Muscle of leg (tissue), 3 donors: ENCODE measurements at regions not wholly inside any gene's neighbourhood (a gene's known extent, or its start where the extent isn't known, plus 50 kb on each side); places are given as distances from the start of the nearest gene placed in this dataset.

ENCODE experiments used
- DNase-seq: peaks from one replicate; pipeline ENCODE4 v3.0.0; 2013
- H3K27ac ChIP-seq: one replicate; pipeline ENCODE4 v1.5.1; 2013; ENCODE audit warnings: mild to moderate bottlenecking, low read length, control low read depth
- H3K27me3 ChIP-seq: one replicate; pipeline ENCODE4 v1.6.1; 2013; ENCODE audit warnings: low read length; ENCODE audit not compliant: control insufficient read depth, insufficient read depth
- H3K36me3 ChIP-seq: one replicate; pipeline ENCODE4 v1.6.1; 2013; ENCODE audit warnings: low read length; ENCODE audit not compliant: control insufficient read depth, insufficient read depth
- H3K4me1 ChIP-seq: one replicate; pipeline ENCODE4 v1.6.1; 2013; ENCODE audit warnings: low read length; ENCODE audit not compliant: control insufficient read depth, insufficient read depth
- H3K4me3 ChIP-seq: one replicate; pipeline ENCODE4 v1.5.1; 2013; ENCODE audit warnings: low read length, control low read depth
- H3K9me3 ChIP-seq: replicated peaks from 2 replicates; pipeline ENCODE4 v1.6.1; 2013; ENCODE audit warnings: low read depth, low read length; ENCODE audit not compliant: control insufficient read depth
- WGBS: methylation state at CpG from one replicate; pipeline ENCODE4 v1.1.5; 2013; ENCODE audit warnings: missing lambda C conversion rate; ENCODE audit not compliant: insufficient coverage; 5-methylcytosine and 5-hydroxymethylcytosine counted together

DNA sequence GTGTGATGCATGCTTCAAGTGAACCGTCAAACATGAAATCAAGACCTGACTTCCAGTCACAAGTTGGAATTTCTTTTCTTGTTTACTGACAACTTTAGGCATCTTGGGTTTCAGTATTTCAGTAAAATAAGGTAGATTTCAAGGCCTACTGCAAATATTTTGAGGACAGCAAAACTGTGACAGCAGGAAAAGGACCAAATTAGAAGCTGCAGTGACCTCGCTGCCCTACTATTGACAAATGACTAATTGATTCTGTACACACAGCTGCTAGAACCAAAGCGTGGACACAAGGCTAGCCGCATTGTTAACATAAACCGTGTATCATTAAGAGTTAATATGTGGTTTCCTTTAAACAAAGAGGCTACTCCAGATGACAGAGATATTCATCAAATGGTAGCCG, 105.7 kb upstream of the SEC61G start:
- Histone ChIP-seq H3K36me3 (no peaks in the 10 kb centered on the region), H3K27ac (no peak overlapping the region), H3K27me3 (no peaks in the 10 kb centered on the region), H3K9me3 (no peaks in the 10 kb centered on the region), H3K4me1 (no peaks in the 10 kb centered on the region), H3K4me3 (no peak overlapping the region)
- no CpG with 5 or more reads among the region's 6 CpGs for WGBS
- no peak for DNase-seq

DNA sequence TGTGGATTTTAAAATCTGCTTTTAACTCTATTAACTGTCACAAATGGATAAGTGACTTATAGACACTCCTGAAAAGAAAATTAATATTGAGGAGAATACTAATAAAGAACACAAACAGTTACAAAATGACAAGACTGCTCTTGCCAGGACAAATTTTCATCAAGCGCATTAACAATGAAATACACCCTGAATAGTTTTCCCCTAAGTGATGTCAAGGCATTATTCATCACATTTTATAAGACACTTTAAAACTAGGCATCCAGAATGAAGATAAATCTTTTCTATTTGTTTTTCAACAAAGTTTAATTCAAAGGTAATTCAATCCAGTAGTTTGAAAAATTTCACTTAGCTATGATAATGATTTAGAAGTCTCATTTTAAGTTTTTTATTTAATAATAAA, 110.5 kb upstream of the SEC61G start:
- Histone ChIP-seq H3K36me3 (no peaks in the 10 kb centered on the region), H3K4me3 (no peak overlapping the region), H3K9me3 (no peaks in the 10 kb centered on the region), H3K27me3 (no peaks in the 10 kb centered on the region), H3K27ac (no peak overlapping the region), H3K4me1 (no peaks in the 10 kb centered on the region)
- WGBS: no CpG with 5 or more reads among the region's 1 CpG
- no peak for DNase-seq

DNA sequence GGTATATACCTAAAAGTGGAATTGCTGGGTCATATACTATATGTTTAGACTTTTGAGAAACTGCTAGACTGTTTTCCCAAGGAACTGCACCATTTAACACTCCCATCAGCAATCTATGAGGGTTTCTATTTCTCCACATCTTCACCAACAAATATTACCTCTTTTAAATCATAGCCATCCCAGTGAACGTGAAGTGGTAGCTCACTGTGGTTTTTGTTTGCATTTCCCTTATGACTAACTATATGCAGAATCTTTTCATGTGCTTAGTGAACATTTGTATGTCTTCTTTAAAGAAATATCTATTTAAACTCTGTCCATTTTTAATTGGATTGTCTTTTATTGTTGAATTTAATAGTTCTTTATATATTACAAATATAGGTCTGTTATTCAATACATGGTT, 115.8 kb upstream of the SEC61G start:
- no peaks in the 10 kb centered on the region for H3K36me3 ChIP-seq
- no CpG with 5 or more reads among the region's 1 CpG for WGBS
- no peaks in the 10 kb centered on the region for H3K4me1 ChIP-seq
- no peak overlapping the region for H3K27ac ChIP-seq
- no peak for DNase-seq
- H3K4me3 ChIP-seq: no peak overlapping the region
- no peaks in the 10 kb centered on the region for H3K27me3 ChIP-seq
- no peaks in the 10 kb centered on the region for H3K9me3 ChIP-seq

DNA sequence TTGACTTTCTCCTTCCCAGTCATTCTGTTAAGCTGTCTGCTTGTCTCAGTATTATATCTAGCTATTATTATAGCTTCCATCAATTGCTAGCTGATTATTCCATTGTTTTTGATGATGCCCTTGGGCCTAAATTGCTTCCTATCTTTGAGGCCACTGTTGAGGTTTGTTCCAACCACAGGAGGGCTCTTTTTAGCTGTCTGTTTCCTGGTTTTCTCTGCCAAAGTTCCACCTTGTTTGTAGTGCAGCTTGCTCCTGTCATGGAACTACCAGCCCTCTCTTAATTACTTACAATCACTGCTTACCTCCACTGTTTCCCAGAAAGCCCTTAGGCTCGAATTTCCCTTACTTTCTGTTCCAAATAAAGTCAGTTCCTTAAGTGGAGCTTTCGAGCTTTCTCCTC, 118.7 kb upstream of the SEC61G start:
- no peaks in the 10 kb centered on the region for H3K9me3 ChIP-seq
- WGBS: 80% methylated on average over 1 of the region's 2 CpGs

DNA sequence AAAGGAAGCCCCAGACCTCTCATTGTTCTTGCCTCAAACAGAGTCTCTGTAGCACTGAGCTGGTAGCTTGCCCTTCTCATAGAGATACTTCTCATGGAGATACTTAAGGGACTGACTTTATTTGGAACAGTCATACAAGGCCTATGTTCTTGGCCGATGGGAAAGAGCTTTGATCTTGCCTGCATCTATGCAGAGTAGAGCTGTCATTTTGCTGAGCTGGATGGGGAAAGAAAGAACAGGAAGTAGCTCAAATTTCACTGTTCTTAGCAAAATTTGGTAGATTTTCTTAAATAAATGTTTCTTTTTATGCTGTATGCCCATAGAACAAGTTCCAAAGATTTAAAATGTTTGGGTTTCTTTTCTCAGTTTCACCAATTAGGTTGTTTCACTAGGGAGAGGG, 119.3 kb upstream of the SEC61G start:
- Histone ChIP-seq H3K4me3 (no peak overlapping the region), H3K36me3 (no peaks in the 10 kb centered on the region), H3K27me3 (no peaks in the 10 kb centered on the region), H3K9me3 (no peaks in the 10 kb centered on the region), H3K27ac (no peak overlapping the region), H3K4me1 (no peaks in the 10 kb centered on the region)
- no peak for DNase-seq
- 13% methylated on average over 1 of the region's 1 CpG for WGBS

More for the DNA sequence above, 118.7 kb upstream of the SEC61G start:
- Histone ChIP-seq H3K27ac (no peak overlapping the region), H3K27me3 (no peaks in the 10 kb centered on the region), H3K4me3 (no peak overlapping the region), H3K4me1 (no peaks in the 10 kb centered on the region), H3K36me3 (no peaks in the 10 kb centered on the region)
- peak; percentile 25 for DNase-seq

DNA sequence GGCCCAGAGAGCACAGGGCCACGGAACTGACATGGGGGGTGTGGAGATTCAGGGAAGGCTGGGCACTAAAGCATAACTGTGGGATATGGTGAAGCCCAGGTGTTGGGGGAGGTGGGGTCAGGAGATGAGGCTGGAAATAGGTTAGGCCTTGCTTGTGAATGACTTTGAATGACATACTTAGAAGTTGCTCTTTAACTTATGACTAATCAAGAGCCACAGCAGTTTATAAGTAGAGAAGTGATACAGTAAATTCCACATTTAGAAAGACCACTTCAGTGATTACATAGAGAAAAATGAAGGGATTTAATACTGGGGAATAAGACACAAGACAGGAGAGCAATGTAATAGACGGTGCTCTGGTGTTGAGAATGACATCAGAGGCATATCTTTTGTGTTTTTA, 120.8 kb upstream of the SEC61G start:
- no peaks in the 10 kb centered on the region for H3K36me3 ChIP-seq
- H3K4me1 ChIP-seq: no peaks in the 10 kb centered on the region
- H3K27me3 ChIP-seq: no peaks in the 10 kb centered on the region
- DNase-seq: no peak
- no peak overlapping the region for H3K4me3 ChIP-seq
- WGBS: 100% methylated on average over 2 of the region's 2 CpGs
- no peak overlapping the region for H3K27ac ChIP-seq
- H3K9me3 ChIP-seq: no peaks in the 10 kb centered on the region

DNA sequence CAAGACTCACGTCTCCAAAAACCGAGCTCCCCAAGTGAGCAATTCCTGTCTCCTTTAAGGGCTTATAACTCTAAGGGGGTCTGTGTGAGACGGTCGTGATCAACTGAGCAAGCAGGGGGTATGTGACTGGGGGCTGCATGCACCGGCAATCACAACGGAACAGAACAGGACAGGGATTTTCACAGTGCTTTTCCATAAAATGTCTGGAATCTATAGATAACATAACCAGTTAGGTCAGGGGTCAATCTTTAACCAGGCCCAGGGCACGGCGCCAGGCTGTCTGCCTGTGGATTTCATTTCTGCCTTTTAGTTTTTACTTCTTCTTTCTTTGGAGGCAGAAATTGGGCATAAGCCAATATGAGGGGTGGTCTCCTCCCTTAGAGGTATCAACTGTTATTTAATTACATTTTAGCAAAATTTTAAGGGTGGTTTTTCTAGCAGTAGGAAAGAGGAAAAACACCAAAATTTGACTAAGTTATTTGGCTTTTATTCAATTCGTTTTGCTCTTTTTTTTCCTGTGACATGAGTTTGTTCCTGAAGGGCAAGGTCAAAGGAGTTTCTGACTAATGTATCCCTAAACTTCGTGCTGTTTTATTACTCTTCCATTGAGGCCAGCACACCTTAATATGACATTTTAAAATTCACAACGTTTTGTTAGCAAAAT, 121.4 kb upstream of the SEC61G start:
- H3K4me1 ChIP-seq: no peaks in the 10 kb centered on the region
- H3K4me3 ChIP-seq: no peak overlapping the region
- no peak for DNase-seq
- WGBS: 67% methylated on average over 3 of the region's 11 CpGs
- H3K9me3 ChIP-seq: no peaks in the 10 kb centered on the region
- H3K27me3 ChIP-seq: no peaks in the 10 kb centered on the region
- H3K27ac ChIP-seq: no peak overlapping the region
- no peaks in the 10 kb centered on the region for H3K36me3 ChIP-seq

DNA sequence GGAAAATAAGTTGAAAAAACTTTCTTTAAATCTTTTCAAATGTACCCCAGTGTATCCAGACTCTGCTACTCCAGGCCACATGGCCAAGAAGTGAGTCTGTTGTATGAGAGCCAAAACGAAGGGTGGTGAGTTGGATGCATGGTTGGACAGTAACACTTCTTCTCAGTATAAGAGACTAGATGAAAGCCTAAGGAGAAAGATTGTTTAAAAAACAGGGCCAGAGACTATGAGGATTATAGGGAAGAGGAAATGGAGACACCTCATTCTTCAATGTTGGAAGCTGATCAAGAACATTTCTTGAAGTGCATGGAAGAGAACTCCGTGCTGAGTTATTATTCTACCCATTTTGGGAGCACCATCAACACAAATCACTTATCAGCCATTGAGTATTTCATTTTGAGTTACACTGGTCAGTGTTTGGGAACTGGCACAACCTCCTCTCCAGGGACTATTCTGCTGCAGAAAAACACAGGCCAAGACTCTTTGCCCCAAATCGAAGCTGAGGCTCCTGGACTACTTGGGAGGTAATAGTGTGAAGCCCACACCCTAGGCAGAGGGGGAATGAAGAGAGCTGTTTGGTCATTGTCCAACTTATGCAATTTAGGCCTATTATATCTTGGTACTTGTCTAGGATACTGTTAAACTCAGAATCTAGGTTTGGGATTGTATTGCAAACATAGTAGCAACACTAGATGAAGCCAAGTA, 123.0 kb upstream of the SEC61G start:
- 43% methylated on average over 1 of the region's 3 CpGs for WGBS
- no peak for DNase-seq
- no peaks in the 10 kb centered on the region for H3K36me3 ChIP-seq
- no peaks in the 10 kb centered on the region for H3K4me1 ChIP-seq
- no peaks in the 10 kb centered on the region for H3K27me3 ChIP-seq
- H3K9me3 ChIP-seq: no peaks in the 10 kb centered on the region
- no peak overlapping the region for H3K27ac ChIP-seq
- H3K4me3 ChIP-seq: no peak overlapping the region

DNA sequence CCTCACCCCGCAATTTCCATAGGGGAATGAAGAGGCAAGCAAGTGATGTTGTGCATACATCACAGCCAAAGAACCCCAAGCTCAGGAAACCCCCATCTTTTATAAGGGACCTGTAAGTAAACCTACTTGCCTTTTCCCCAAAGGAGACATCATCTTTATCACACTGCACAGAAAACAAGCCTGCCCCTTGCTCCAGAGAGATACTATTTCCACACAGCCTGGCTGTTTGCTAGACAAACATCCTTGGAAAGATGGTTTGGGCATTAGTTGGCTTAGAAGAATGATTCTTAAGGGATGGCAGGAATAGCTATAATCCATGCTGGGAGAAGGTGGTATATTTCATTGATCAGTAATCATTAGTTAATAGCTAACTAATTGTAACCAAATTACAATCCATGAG, 123.7 kb upstream of the SEC61G start:
- Histone ChIP-seq H3K4me3 (no peak overlapping the region), H3K36me3 (no peaks in the 10 kb centered on the region), H3K27me3 (no peaks in the 10 kb centered on the region), H3K27ac (no peak overlapping the region), H3K4me1 (no peaks in the 10 kb centered on the region), H3K9me3 (no peaks in the 10 kb centered on the region)
- no peak for DNase-seq
- WGBS: no CpG with 5 or more reads among the region's 1 CpG

DNA sequence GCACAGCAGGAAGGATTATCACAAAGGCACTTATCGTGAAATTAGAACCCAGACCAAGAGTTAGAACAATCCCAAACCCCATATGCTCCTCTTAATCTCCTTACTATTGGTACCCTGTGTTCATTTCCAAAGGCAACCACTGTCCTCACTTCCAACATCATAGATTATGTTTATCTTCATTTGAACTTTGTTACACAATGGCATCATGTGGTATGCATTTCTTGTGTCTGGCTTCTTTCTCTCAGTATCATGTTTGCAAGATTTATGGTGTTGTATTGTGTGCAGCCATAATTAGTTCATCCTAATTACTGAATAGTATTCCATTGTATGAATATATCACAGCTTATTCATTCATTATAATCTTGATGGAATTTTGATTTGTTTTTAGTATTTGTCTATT, 124.6 kb upstream of the SEC61G start:
- DNase-seq: no peak
- Histone ChIP-seq H3K4me1 (peaks cover 6% of the 10 kb centered on the region), H3K36me3 (no peaks in the 10 kb centered on the region), H3K27me3 (peaks cover 5% of the 10 kb centered on the region), H3K9me3 (no peaks in the 10 kb centered on the region), H3K27ac (no peak overlapping the region), H3K4me3 (no peak overlapping the region)
- WGBS: no CpG with 5 or more reads among the region's 1 CpG
